ENCODE measurements at regions not wholly inside any gene's neighbourhood (a gene's known extent, or its start where the extent isn't known, plus 50 kb on each side); places are given as distances from the start of the nearest gene placed in this dataset.
"Not testable (repeated sequence)": the region's sequence is repeated elsewhere in the genome, so short reads cannot be mapped to it uniquely, and the experiment has no call there.

DNA sequence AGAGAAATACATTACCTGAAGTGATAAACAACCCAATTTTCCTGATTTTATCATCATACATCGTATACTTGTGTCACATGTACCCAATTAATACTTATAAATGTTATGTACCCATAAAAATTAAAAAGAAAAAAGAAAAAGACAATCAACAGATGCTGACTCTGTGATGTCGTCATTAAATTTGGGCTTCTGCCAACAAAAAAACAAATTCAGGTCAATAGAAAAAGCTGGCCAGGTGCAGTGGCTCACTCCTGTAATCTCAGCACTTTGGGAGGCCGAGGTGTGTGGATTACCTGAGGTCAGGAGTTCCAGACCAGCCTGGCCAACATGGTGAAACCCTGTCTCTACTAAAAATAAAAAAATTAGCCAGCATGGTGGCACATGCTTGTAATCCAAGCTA is 174.4 kb downstream of the ZIC4 start:
- DNase-seq = not testable (repeated sequence)

DNA sequence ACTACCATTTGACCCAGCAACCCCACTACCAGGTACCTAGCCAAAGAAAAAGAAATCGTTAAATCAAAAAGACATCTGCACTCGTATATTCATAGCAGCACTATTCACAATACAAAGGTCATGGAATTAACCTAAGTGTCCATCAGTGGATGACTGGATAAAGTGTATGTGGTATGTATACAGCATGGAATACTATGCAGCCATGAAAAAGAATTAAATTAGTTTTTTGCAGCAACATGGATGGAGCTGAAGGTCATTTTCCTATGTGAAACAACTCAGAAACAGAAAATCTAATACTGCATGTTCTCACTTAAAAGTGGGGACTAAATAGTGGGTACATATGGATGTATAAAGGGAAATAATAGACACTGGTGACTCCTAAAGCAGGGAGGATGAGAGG is 175.2 kb downstream of the ZIC4 start:
- no peak for DNase-seq

DNA sequence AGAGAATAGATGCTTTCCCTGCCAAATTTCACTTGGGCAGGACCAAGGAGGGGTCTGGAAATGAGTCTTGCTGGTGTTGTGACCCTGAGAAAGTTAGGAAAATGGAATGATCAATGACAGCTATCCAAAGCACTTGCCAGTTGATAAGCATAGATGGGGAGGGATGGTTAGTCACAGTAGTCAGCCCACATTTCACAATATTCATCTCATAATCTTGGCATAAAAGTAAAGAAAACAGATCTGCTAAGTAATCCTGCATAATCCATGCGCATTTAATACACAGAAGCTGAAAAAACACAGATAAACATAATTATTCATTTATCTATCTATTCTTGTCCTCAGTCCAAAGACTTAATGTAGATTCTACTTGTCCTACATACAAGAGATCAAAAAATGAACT is 184.1 kb downstream of the ZIC4 start:
- DNase-seq = no peak

- DNase-seq = no peak
Observed at GRCh38 chr3:147218965-147219364, 187.4 kb downstream of the ZIC4 start.

DNA sequence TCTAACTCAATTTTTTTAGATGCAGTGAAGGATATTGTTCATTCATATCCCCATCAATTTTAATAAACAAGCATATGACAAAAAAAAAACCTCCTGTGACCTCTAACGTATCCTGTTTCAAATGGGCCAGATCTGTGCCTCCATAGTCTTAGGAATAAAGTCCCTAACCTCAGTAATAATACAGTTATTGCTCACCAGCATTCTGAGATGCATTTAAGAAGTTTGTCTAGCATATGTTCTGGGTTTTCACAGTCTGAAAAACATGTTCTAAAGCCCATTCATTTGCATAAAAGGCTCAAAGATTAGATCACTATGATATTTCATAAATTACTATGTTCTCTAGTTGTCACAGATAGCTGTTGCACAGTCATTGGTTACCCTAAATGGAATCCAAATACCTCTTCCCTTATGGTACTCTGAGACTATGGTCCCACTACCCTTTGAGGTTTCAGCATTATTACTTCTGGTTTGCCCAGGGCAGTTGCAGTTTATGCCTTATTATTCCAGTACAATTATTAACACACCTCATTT is 190.1 kb downstream of the ZIC4 start:
- no peak for DNase-seq

- DNase-seq = no peak
Observed at GRCh38 chr3:147215660-147216059, 190.7 kb downstream of the ZIC4 start.

- no peak for DNase-seq
Observed at GRCh38 chr3:147213633-147214032, 192.7 kb downstream of the ZIC4 start.

GRCh38 chr3:147210676-147211075 is 195.7 kb downstream of the ZIC4 start:
- DNase-seq = no peak

GRCh38 chr3:147201086-147201485 is 205.3 kb downstream of the ZIC4 start:
- no peak for DNase-seq

- no peak for DNase-seq
Observed at GRCh38 chr3:147200545-147200944, 205.8 kb downstream of the ZIC4 start.

GRCh38 chr3:147197739-147198138 is 208.6 kb downstream of the ZIC4 start:
- DNase-seq = no peak

- DNase-seq = no peak
Observed at GRCh38 chr3:147195887-147196286, 210.5 kb downstream of the ZIC4 start.

GRCh38 chr3:147191795-147192385 is 214.5 kb downstream of the ZIC4 start:
- no peak for DNase-seq

DNA sequence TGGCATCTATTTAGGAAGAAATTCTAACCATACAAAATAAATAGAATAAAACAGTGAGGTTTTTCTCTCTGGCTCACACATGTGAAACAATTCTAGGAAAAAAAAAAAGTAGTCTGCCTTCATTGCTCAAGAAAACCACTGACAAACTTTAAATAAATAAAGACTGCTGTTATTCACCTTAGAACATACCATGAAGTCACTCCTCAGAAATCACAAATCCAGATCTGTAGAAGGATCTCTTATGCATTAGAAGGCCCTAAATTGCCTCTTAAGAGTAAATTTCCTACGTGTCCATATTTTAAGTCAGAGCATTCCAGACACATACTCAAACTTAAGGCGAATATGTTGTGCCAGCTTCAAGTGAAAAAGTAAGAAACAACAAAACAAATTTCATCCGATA is 217.3 kb downstream of the ZIC4 start:
- DNase-seq = no peak

DNA sequence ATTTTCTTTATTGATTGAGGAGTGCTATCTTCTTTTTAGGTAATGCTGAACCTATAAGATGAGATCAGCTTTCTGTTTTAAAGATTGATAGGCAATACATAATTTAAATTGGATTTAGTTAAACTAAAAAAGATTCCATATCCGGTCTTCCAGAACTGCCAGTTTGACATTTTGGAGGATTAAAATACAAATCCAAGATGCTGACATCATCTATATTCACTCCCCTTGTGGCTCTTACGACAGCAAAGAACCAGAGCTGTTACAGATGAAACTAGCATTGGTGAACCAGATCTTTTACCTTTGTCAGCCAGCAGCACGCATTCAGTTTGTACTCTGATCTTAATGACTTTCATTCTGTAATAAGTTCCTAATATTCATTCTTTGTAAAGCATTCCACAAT is 218.7 kb downstream of the ZIC4 start:
- DNase-seq = no peak

- DNase-seq = no peak
Observed at GRCh38 chr3:147185781-147186180, 220.6 kb downstream of the ZIC4 start.

GRCh38 chr3:147184794-147185193 is 221.5 kb downstream of the ZIC4 start:
- DNase-seq = no peak

DNA sequence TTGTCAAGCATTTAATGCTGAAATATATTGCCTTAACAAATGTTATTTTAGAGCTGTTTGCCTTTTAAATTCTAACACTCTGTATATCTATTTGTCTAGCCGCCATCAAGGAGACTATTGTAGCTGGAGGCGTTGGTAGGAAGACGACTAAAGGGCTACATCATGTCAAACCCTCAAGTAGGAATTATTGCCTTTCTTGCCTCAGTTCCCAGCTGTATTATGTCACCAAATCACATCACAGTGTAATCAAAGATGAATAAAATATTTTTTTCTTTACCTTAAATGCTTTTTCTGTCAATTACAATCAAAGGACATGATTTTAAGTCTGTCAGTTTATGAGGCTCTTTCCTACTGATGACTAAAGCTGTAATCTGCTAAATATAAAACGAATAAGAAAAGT is 233.1 kb downstream of the ZIC4 start:
- DNase-seq = no peak

- DNase-seq = no peak
Observed at GRCh38 chr3:147162743-147163142, 243.6 kb downstream of the ZIC4 start.

DNA sequence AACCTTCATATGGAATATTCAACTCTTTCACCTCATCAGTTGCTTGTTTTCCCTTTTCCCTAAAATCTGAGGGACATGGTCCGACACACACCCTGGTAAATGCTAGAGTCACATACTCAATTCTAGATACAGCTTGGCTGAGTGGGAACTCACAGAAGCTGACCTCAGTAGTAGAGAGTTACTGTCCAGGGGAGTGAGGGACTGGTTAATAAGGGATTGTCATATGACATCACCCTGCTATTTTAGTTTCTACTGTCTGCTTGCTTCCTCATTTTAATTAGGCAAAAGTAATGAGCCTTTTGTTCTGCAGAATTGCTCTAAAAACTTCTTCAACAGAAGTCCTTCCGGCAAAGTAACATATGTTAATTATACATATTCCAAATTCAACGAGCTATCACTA is 244.5 kb downstream of the ZIC4 start:
- DNase-seq = no peak

- no peak for DNase-seq
Observed at GRCh38 chr3:147160984-147161383, 245.4 kb downstream of the ZIC4 start.

DNA sequence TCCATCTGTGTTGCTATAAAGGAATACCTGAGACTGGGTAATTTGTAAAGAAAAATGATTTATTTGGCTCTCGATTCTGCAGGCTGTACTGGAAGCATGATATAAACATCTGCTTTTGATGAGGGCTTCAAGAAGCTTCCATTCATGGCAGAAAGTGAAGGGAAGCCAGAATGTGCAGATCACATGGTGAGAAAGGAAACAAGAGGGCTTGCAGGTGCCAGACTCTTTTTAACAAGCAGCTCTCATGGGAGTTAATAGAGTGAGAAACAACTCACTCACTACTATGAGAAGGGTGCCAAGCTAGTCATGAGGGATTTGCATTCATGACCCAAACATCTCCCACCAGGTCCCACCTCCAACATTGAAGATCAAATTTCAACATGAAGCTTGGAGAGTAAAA is 247.2 kb downstream of the ZIC4 start:
- no peak for DNase-seq

- DNase-seq = no peak
Observed at GRCh38 chr3:147157631-147158030, 248.7 kb downstream of the ZIC4 start.

DNA sequence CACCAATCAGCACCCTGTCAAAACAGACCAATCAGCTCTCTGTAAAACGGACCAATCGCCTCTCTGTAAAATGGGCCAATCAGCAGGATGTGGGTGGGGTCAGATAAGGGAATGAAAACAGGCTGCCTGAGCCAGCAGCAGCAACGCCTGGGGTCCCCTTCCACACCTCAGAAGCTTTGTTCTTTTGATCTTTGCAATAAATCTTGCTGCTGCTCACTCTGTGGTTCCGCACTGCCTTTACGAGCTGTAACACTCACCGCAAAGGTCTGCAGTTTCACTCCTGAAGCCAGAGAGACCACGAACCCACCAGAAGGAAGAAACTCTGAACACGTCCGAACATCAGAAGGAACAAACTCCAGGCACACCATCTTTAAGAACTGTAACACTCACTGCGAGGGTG is 251.4 kb downstream of the ZIC4 start:
- not testable (repeated sequence) for DNase-seq

- DNase-seq = no peak
Observed at GRCh38 chr3:147153830-147154539, 252.4 kb downstream of the ZIC4 start.

Measured in left hindlimb (tissue), 1 donor.